Fibroblast of pulmonary artery (primary cell): ENCODE measurements at regions not wholly inside any gene's neighbourhood (a gene's known extent, or its start where the extent isn't known, plus 50 kb on each side); places are given as distances from the start of the nearest gene placed in this dataset.

ENCODE experiments used
- DNase-seq: peaks from one replicate; pipeline ENCODE4 v3.0.0-alpha.2; 2010; ENCODE audit warnings: low read depth
- H3K4me3 ChIP-seq: replicated peaks from 2 replicates; pipeline ENCODE4 v1.5.1; 2011; ENCODE audit warnings: low read depth, mild to moderate bottlenecking, control low read depth, low read length, moderate library complexity
- TF ChIP-seq, protein P1 (sequence below): IDR thresholded peaks from 2 replicates; pipeline ENCODE4 v1.5.1; 2011; ENCODE audit warnings: mild to moderate bottlenecking, control low read depth, low read length, inconsistent platforms; ENCODE audit errors: missing control alignments

DNA sequence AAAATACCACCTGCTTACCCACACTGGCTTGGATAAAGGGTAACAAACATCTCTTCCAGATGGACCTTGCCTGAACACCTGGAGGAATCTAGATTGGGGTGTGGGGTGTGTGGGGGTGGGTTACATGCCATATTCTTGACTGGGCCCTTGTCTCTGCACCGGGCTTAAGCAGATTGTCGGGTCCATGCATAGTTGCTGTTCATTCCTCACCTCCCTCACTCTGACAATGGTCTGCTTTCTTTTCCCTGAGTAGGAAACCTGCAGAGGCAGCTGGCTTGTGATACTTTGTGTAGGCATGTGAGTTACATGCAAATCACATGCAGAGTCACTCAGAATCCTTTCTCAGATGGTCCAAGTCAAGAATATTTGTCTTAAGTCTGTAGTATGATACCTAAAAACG is 112.8 kb upstream of the GLS start:
- DNase-seq: no peak
- no peak overlapping the region for H3K4me3 ChIP-seq
- TF ChIP-seq, protein P1, sequence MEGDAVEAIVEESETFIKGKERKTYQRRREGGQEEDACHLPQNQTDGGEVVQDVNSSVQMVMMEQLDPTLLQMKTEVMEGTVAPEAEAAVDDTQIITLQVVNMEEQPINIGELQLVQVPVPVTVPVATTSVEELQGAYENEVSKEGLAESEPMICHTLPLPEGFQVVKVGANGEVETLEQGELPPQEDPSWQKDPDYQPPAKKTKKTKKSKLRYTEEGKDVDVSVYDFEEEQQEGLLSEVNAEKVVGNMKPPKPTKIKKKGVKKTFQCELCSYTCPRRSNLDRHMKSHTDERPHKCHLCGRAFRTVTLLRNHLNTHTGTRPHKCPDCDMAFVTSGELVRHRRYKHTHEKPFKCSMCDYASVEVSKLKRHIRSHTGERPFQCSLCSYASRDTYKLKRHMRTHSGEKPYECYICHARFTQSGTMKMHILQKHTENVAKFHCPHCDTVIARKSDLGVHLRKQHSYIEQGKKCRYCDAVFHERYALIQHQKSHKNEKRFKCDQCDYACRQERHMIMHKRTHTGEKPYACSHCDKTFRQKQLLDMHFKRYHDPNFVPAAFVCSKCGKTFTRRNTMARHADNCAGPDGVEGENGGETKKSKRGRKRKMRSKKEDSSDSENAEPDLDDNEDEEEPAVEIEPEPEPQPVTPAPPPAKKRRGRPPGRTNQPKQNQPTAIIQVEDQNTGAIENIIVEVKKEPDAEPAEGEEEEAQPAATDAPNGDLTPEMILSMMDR: no peak

DNA sequence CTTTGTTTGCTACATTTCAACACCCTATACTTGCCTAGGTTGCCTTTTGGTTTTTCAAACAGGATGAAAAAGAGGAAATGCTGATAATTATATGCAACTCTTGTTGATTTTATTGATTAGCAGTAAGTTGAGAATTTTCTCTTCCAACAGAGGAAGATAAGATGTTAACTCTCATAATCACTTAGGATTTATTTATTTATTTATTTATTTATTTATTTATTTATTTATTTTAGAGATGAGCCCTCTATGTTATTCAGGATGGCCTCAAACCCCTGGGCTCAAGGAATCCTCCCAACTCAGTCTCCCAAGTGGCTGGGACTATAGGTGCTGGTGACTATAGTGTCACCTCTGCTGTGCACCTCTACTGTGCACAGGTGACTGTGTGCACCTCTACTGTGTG is 111.4 kb upstream of the GLS start:
- TF ChIP-seq, protein P1: no peak
- no peak for DNase-seq

DNA sequence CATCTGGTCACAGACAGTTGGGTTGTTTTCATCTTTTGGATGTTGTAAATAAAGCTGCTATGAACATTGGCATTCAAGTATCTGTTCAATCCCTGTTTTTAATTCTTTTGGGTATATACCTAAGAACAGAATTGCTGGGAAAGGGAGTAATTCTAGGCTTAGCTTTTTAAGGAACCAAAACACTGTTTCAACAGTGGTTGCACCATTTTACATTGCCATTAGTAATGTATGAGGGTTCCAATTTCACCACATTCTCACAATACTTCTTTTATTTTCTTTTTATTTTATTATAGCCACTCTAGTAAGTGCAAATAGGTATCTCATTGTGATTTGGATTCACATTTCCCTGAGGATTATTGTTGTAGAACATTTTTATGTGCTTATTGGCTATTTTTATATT is 108.9 kb upstream of the GLS start:
- H3K4me3 ChIP-seq: no peak overlapping the region
- TF ChIP-seq, protein P1: no peak
- no peak for DNase-seq

More for the DNA sequence above, 111.4 kb upstream of the GLS start:
- H3K4me3 ChIP-seq: no peak overlapping the region

DNA sequence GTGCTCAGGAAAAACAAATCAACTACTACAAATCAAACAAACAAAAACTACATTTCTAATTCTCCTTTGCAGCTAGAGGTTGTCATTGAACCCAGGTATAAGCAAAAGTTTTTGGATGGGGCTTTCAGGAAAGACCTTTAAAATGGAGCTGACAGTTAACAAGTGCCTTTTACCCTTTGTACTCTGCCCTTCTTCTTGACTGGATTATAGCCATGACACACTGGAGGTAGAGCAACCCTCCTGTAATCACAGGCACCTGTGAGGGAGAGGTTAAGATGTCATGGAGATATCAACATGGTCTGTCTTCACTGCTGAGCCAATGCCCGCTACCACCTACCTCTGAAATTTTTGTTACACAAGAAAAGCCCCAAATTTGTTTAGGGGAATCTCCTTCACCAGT is 100.0 kb upstream of the GLS start:
- H3K4me3 ChIP-seq: no peak overlapping the region
- no peak for DNase-seq
- TF ChIP-seq, protein P1: no peak

DNA sequence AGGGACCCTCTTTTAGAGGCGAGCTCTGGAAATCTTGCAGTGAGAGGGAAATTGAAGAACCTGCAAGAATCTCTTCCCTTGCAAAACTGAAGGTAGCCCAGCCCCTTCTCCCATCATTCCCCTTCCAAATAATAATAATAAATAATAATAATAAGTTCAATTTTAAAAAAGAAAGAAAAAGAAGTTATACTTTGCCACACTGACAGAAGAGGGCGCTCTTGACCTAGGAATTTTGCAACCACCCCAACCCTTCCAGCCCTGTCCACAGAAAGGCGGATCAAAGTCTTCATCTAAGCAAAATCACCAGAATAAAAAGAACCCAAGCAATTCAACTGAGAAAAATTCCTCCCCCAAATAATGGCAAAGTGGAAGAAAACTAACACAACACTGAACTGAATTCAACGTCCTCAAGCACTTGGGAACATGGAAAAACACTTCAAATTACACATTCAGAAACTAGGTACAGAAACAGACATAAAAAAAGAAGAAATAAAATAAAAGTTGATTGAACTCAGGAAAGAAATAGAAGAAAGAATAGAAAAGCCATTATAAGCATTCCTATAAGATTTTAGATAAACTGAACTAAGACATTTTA is 98.9 kb upstream of the GLS start:
- peak; percentile 87 for DNase-seq
- TF ChIP-seq, protein P1: peak; percentile 51
- H3K4me3 ChIP-seq: no peak overlapping the region

DNA sequence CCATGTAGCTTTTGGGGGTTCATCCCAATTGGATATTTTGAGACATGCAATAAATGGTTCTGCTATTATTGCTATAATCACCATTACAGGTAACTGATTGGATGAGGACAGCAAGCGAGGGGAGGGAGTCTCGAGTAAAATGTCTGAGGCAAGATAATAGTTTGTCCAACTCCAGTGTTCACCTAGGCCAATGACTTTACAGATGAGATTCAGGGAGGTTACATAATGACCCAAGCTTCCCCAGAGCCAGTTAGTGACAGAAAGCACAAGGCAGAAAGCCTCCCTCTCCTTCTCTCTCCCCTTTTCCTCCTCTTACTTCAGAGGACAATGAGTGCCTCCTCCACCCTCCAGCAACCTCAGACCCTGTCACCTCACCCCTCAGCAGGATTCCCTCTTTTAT is 98.4 kb upstream of the GLS start:
- H3K4me3 ChIP-seq: no peak overlapping the region
- TF ChIP-seq, protein P1: no peak
- DNase-seq: no peak
